ENCODE measurements at regions not wholly inside any gene's neighbourhood (a gene's known extent, or its start where the extent isn't known, plus 50 kb on each side); places are given as distances from the start of the nearest gene placed in this dataset.

GRCh38 chr12:13452955-13453570, 256.5 kb downstream of the EMP1 start:
- no peak for DNase-seq
- Mint-ChIP-seq H3K4me1 (no peaks in the 10 kb centered on the region), H3K27ac (no peak overlapping the region), H3K9me3 (no peaks in the 10 kb centered on the region), H3K4me3 (no peak overlapping the region), H3K27me3 (peaks cover 4% of the 10 kb centered on the region), H3K36me3 (ENCODE audit: low read depth) (no peaks in the 10 kb centered on the region)
- POLR2A ChIA-PET, result no interaction called here
- CTCF ChIA-PET, result interaction anchor here (0.6 kb wide), 1 partner anchor 113 kb away, joined by 3 read pairs; no protein-coding TSS in a partner anchor

- peaks cover 4% of the 10 kb centered on the region for H3K27me3 Mint-ChIP-seq
- POLR2A ChIA-PET, result no interaction called here
- no peaks in the 10 kb centered on the region for H3K4me1 Mint-ChIP-seq
- no peak for DNase-seq
- CTCF ChIA-PET, result no interaction called here
- H3K9me3 Mint-ChIP-seq, result no peaks in the 10 kb centered on the region
- no peaks in the 10 kb centered on the region for H3K36me3 Mint-ChIP-seq (ENCODE audit: low read depth)
- H3K27ac Mint-ChIP-seq, result no peak overlapping the region
- no peak overlapping the region for H3K4me3 Mint-ChIP-seq
Observed at GRCh38 chr12:13451776-13452175, 255.2 kb downstream of the EMP1 start.

- H3K4me1 Mint-ChIP-seq, result no peaks in the 10 kb centered on the region
- ChIA-PET POLR2A (no interaction called here), CTCF (no interaction called here)
- H3K4me3 Mint-ChIP-seq, result no peak overlapping the region
- no peaks in the 10 kb centered on the region for H3K36me3 Mint-ChIP-seq (ENCODE audit: low read depth)
- H3K27me3 Mint-ChIP-seq, result peaks cover 3% of the 10 kb centered on the region
- H3K27ac Mint-ChIP-seq, result no peak overlapping the region
- no peaks in the 10 kb centered on the region for H3K9me3 Mint-ChIP-seq
- DNase-seq, result no peak
Observed at GRCh38 chr12:13450231-13451080, 253.9 kb downstream of the EMP1 start.

GRCh38 chr12:13444076-13444475, 247.6 kb downstream of the EMP1 start:
- H3K36me3 Mint-ChIP-seq (ENCODE audit: low read depth), result no peaks in the 10 kb centered on the region
- ChIA-PET POLR2A (no interaction called here), CTCF (interaction anchor here (0.6 kb wide), 1 partner anchor 459 kb away, joined by 6 read pairs; no protein-coding TSS in a partner anchor)
- no peak for DNase-seq
- no peaks in the 10 kb centered on the region for H3K4me1 Mint-ChIP-seq
- no peak overlapping the region for H3K4me3 Mint-ChIP-seq
- H3K9me3 Mint-ChIP-seq, result no peaks in the 10 kb centered on the region
- H3K27me3 Mint-ChIP-seq, result peaks cover 3% of the 10 kb centered on the region
- no peak overlapping the region for H3K27ac Mint-ChIP-seq

GRCh38 chr12:13443498-13443897, 247.0 kb downstream of the EMP1 start:
- Mint-ChIP-seq H3K9me3 (no peaks in the 10 kb centered on the region), H3K4me1 (no peaks in the 10 kb centered on the region), H3K4me3 (no peak overlapping the region), H3K36me3 (ENCODE audit: low read depth) (no peaks in the 10 kb centered on the region), H3K27ac (no peak overlapping the region), H3K27me3 (peaks cover 3% of the 10 kb centered on the region)
- POLR2A ChIA-PET, result no interaction called here
- CTCF ChIA-PET, result no interaction called here
- no peak for DNase-seq

GRCh38 chr12:13443028-13443427, 246.5 kb downstream of the EMP1 start:
- H3K4me1 Mint-ChIP-seq, result no peaks in the 10 kb centered on the region
- no peak overlapping the region for H3K4me3 Mint-ChIP-seq
- CTCF ChIA-PET, result no interaction called here
- POLR2A ChIA-PET, result no interaction called here
- H3K36me3 Mint-ChIP-seq (ENCODE audit: low read depth), result no peaks in the 10 kb centered on the region
- DNase-seq, result no peak
- peaks cover 3% of the 10 kb centered on the region for H3K27me3 Mint-ChIP-seq
- H3K9me3 Mint-ChIP-seq, result no peaks in the 10 kb centered on the region
- H3K27ac Mint-ChIP-seq, result no peak overlapping the region

GRCh38 chr12:13442457-13442856, 245.9 kb downstream of the EMP1 start:
- peak overlapping the region; percentile 27 for H3K27ac Mint-ChIP-seq
- ChIA-PET POLR2A (no interaction called here), CTCF (no interaction called here)
- peaks cover 3% of the 10 kb centered on the region for H3K27me3 Mint-ChIP-seq
- H3K36me3 Mint-ChIP-seq (ENCODE audit: low read depth), result no peaks in the 10 kb centered on the region
- H3K4me1 Mint-ChIP-seq, result no peaks in the 10 kb centered on the region
- H3K9me3 Mint-ChIP-seq, result no peaks in the 10 kb centered on the region
- H3K4me3 Mint-ChIP-seq, result no peak overlapping the region
- no peak for DNase-seq

GRCh38 chr12:13440844-13441243, 244.3 kb downstream of the EMP1 start:
- Mint-ChIP-seq H3K36me3 (ENCODE audit: low read depth) (no peaks in the 10 kb centered on the region), H3K4me3 (no peak overlapping the region), H3K27ac (no peak overlapping the region), H3K4me1 (no peaks in the 10 kb centered on the region), H3K27me3 (peaks cover 5% of the 10 kb centered on the region), H3K9me3 (no peaks in the 10 kb centered on the region)
- DNase-seq, result no peak
- CTCF ChIA-PET, result no interaction called here
- POLR2A ChIA-PET, result no interaction called here

GRCh38 chr12:13437541-13437940, 241.0 kb downstream of the EMP1 start:
- CTCF ChIA-PET, result no interaction called here
- POLR2A ChIA-PET, result no interaction called here
- H3K27me3 Mint-ChIP-seq, result peaks cover 8% of the 10 kb centered on the region
- H3K9me3 Mint-ChIP-seq, result no peaks in the 10 kb centered on the region
- H3K27ac Mint-ChIP-seq, result no peak overlapping the region
- H3K4me3 Mint-ChIP-seq, result no peak overlapping the region
- H3K36me3 Mint-ChIP-seq (ENCODE audit: low read depth), result no peaks in the 10 kb centered on the region
- no peaks in the 10 kb centered on the region for H3K4me1 Mint-ChIP-seq
- DNase-seq, result no peak

- Mint-ChIP-seq H3K4me3 (no peak overlapping the region), H3K36me3 (ENCODE audit: low read depth) (no peaks in the 10 kb centered on the region), H3K27ac (no peak overlapping the region), H3K27me3 (peaks cover 7% of the 10 kb centered on the region), H3K4me1 (no peaks in the 10 kb centered on the region), H3K9me3 (no peaks in the 10 kb centered on the region)
- CTCF ChIA-PET, result no interaction called here
- no peak for DNase-seq
- POLR2A ChIA-PET, result no interaction called here
Observed at GRCh38 chr12:13436696-13437391, 240.3 kb downstream of the EMP1 start.

- Mint-ChIP-seq H3K27ac (no peak overlapping the region), H3K4me1 (no peaks in the 10 kb centered on the region), H3K36me3 (ENCODE audit: low read depth) (no peaks in the 10 kb centered on the region), H3K27me3 (peaks cover 7% of the 10 kb centered on the region), H3K9me3 (no peaks in the 10 kb centered on the region), H3K4me3 (no peak overlapping the region)
- CTCF ChIA-PET, result no interaction called here
- no peak for DNase-seq
- POLR2A ChIA-PET, result no interaction called here
Observed at GRCh38 chr12:13436182-13436581, 239.7 kb downstream of the EMP1 start.

- ChIA-PET CTCF (no interaction called here), POLR2A (no interaction called here)
- H3K4me1 Mint-ChIP-seq, result no peaks in the 10 kb centered on the region
- H3K4me3 Mint-ChIP-seq, result no peak overlapping the region
- H3K27me3 Mint-ChIP-seq, result peaks cover 7% of the 10 kb centered on the region
- no peak overlapping the region for H3K27ac Mint-ChIP-seq
- no peaks in the 10 kb centered on the region for H3K9me3 Mint-ChIP-seq
- no peaks in the 10 kb centered on the region for H3K36me3 Mint-ChIP-seq (ENCODE audit: low read depth)
- DNase-seq, result no peak
Observed at GRCh38 chr12:13435235-13435933, 238.9 kb downstream of the EMP1 start.

GRCh38 chr12:13433768-13434167, 237.2 kb downstream of the EMP1 start:
- ChIA-PET POLR2A (no interaction called here), CTCF (no interaction called here)
- Mint-ChIP-seq H3K4me3 (no peak overlapping the region), H3K9me3 (no peaks in the 10 kb centered on the region), H3K27ac (no peak overlapping the region), H3K27me3 (peaks cover 7% of the 10 kb centered on the region), H3K36me3 (ENCODE audit: low read depth) (no peaks in the 10 kb centered on the region), H3K4me1 (no peaks in the 10 kb centered on the region)
- no peak for DNase-seq
